Breast epithelium (tissue), 3 donors: ENCODE measurements at regions not wholly inside any gene's neighbourhood (a gene's known extent, or its start where the extent isn't known, plus 50 kb on each side); places are given as distances from the start of the nearest gene placed in this dataset.

Experiments
- CTCF ChIP-seq, 3 donors: fragments of 450-650 bp; IDR thresholded peaks; one replicate each; pipeline ENCODE4 v1.5.1; 2016 to 2017; ENCODE audit warnings: antibody characterized with exemption in 3 of 3, mild to moderate bottlenecking in 3 of 3, moderate library complexity in 3 of 3
- POLR2A ChIP-seq: fragments of 450-650 bp; IDR thresholded peaks from one replicate; pipeline ENCODE4 v1.6.1; 2016; ENCODE audit warnings: antibody characterized with exemption, mild to moderate bottlenecking, moderate library complexity
- POLR2AphosphoS5 ChIP-seq, 3 donors: sonication (generic); formaldehyde crosslinking; IDR thresholded peaks; one replicate each; pipeline ENCODE4 v1.6.1; 2017; ENCODE audit warnings: antibody characterized with exemption in 3 of 3

- TF ChIP-seq CTCF (IDR thresholded peaks at IDR 0.05) (no peak), POLR2A (no peak), POLR2AphosphoS5 (IDR thresholded peaks at IDR 0.05) (no peak)
Observed at GRCh38 chr6:105932440-105932839, 153.7 kb upstream of the PRDM1 start.
